VCaP (cell line): ENCODE measurements at regions not wholly inside any gene's neighbourhood (a gene's known extent, or its start where the extent isn't known, plus 50 kb on each side); places are given as distances from the start of the nearest gene placed in this dataset.
A peak's percentile ranks its signal among the peaks of the same experiment; 100 is the strongest.

Experiments used
- H3K27ac ChIP-seq: fragments of 450-650 bp; 2 replicates; pipeline ENCODE4 v1.5.1; 2017
- TF ChIP-seq, protein P1 (sequence below): fragments of 450-650 bp; conservative IDR thresholded peaks from 2 replicates; pipeline ENCODE4 v1.5.1; 2017; ENCODE audit warnings: mild to moderate bottlenecking, moderate library complexity

- H3K27ac ChIP-seq: no peak overlapping the region
- TF ChIP-seq, protein P1, sequence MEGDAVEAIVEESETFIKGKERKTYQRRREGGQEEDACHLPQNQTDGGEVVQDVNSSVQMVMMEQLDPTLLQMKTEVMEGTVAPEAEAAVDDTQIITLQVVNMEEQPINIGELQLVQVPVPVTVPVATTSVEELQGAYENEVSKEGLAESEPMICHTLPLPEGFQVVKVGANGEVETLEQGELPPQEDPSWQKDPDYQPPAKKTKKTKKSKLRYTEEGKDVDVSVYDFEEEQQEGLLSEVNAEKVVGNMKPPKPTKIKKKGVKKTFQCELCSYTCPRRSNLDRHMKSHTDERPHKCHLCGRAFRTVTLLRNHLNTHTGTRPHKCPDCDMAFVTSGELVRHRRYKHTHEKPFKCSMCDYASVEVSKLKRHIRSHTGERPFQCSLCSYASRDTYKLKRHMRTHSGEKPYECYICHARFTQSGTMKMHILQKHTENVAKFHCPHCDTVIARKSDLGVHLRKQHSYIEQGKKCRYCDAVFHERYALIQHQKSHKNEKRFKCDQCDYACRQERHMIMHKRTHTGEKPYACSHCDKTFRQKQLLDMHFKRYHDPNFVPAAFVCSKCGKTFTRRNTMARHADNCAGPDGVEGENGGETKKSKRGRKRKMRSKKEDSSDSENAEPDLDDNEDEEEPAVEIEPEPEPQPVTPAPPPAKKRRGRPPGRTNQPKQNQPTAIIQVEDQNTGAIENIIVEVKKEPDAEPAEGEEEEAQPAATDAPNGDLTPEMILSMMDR: no peak
Measured at GRCh38 chr2:23306401-23306800, 78.6 kb upstream of the KLHL29 start.

DNA sequence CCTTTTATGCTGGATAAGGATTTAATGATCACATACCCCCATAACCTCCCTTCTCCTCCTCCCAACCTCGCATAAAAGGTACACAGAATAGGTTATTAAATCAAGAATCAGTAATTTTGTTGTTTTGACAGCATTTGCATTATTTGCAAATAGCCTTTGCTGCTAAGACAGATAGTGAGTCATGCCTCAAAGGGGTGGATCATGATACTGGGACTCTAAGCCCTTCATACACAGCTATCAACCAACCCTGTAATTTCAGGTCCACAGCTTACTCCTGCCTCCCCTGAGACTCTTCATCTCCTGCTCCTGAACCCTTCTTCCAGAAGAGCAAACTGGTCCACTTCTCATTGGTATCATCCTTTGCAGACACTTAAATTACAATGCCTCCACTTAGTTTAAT, 73.8 kb upstream of the KLHL29 start:
- no peak overlapping the region for H3K27ac ChIP-seq
- TF ChIP-seq, protein P1: no peak

GRCh38 chr2:23312996-23313606, 71.9 kb upstream of the KLHL29 start:
- TF ChIP-seq, protein P1: peak; percentile 25; the same call in 1 of the 2 replicates
- H3K27ac ChIP-seq: no peak overlapping the region

DNA sequence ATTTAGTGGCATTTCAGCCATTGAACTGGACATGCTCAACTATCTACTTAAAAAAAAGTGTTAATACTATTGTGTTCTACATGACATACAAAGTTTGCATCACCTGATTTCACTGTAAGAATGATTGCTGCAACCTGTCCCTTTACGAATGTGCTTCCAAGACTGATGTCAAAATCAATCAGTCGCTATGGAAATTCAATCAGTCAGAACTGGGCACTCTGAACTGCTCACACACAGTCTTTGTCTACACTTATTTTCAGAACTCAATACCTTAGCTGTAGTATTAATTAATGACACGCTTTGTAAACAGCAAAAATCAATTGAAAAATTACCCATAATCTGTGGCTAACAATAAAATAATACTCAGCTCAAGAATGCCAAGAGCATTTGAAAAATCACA, 70.3 kb upstream of the KLHL29 start:
- TF ChIP-seq, protein P1: no peak
- H3K27ac ChIP-seq: no peak overlapping the region

DNA sequence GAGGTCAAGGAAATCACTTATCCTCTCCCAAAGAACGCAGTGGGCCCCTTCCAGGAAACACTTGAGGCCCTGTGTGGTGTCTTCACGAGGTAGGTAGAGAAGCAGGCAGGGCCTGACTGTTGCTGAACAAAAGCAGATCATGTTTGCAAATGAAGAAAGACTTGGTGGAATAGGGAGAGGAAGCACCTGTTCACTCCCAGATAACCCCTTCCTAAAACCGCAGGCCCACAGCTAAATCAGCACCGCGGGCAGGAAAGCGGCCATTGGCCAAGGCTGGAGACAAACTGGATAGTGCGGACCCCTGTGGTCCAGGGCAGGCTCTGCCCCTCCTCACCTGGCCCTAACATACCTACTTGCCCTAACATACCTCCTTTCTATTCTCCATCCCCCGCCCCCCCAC, 64.9 kb upstream of the KLHL29 start:
- TF ChIP-seq, protein P1: no peak
- no peak overlapping the region for H3K27ac ChIP-seq

- TF ChIP-seq, protein P1: no peak
- H3K27ac ChIP-seq: no peak overlapping the region
Measured at GRCh38 chr2:23321751-23322150, 63.2 kb upstream of the KLHL29 start.

- TF ChIP-seq, protein P1: no peak
- H3K27ac ChIP-seq: no peak overlapping the region
Measured at GRCh38 chr2:23322567-23323197, 62.3 kb upstream of the KLHL29 start.
